Medulla oblongata (tissue), 1 donor: ENCODE measurements at regions not wholly inside any gene's neighbourhood (a gene's known extent, or its start where the extent isn't known, plus 50 kb on each side); places are given as distances from the start of the nearest gene placed in this dataset.
A peak's percentile ranks its signal among the peaks of the same experiment; 100 is the strongest.

ENCODE experiments used
- DNase-seq: peaks from one replicate; pipeline ENCODE4 v3.0.0-alpha.2; 2015; ENCODE audit errors: extremely low spot score

GRCh38 chr6:87851674-87852299 is 149.8 kb upstream of the AKIRIN2 start:
- DNase-seq = no peak

- DNase-seq = no peak
Measured at GRCh38 chr6:87848616-87849015, 146.6 kb upstream of the AKIRIN2 start.

GRCh38 chr6:87847830-87848210 is 145.8 kb upstream of the AKIRIN2 start:
- no peak for DNase-seq

GRCh38 chr6:87847135-87847829 is 145.2 kb upstream of the AKIRIN2 start:
- DNase-seq = no peak

GRCh38 chr6:87846434-87846833 is 144.4 kb upstream of the AKIRIN2 start:
- DNase-seq = no peak

GRCh38 chr6:87840324-87840723 is 138.3 kb upstream of the AKIRIN2 start:
- no peak for DNase-seq

- DNase-seq = no peak
Measured at GRCh38 chr6:87837876-87838275, 135.8 kb upstream of the AKIRIN2 start.

GRCh38 chr6:87837444-87837843 is 135.4 kb upstream of the AKIRIN2 start:
- no peak for DNase-seq

- peak; percentile 24 for DNase-seq
Measured at GRCh38 chr6:87832025-87832825, 130.2 kb upstream of the AKIRIN2 start.

- DNase-seq = no peak
Measured at GRCh38 chr6:87830907-87831306, 128.9 kb upstream of the AKIRIN2 start.

- no peak for DNase-seq
Measured at GRCh38 chr6:87829622-87830121, 127.6 kb upstream of the AKIRIN2 start.

- DNase-seq = no peak
Measured at GRCh38 chr6:87828044-87828443, 126.0 kb upstream of the AKIRIN2 start.

GRCh38 chr6:87827346-87827745 is 125.3 kb upstream of the AKIRIN2 start:
- no peak for DNase-seq

GRCh38 chr6:87826424-87826823 is 124.4 kb upstream of the AKIRIN2 start:
- DNase-seq = no peak

GRCh38 chr6:87825821-87826221 is 123.8 kb upstream of the AKIRIN2 start:
- DNase-seq = no peak

- DNase-seq = no peak
Measured at GRCh38 chr6:87824958-87825491, 123.0 kb upstream of the AKIRIN2 start.

- DNase-seq = no peak
Measured at GRCh38 chr6:87822011-87822410, 120.0 kb upstream of the AKIRIN2 start.

- no peak for DNase-seq
Measured at GRCh38 chr6:87820343-87820984, 118.4 kb upstream of the AKIRIN2 start.

- no peak for DNase-seq
Measured at GRCh38 chr6:87817183-87817582, 115.2 kb upstream of the AKIRIN2 start.

GRCh38 chr6:87815449-87815848 is 113.4 kb upstream of the AKIRIN2 start:
- no peak for DNase-seq

- no peak for DNase-seq
Measured at GRCh38 chr6:87808005-87808757, 106.1 kb upstream of the AKIRIN2 start.
